Erythroblast (primary cell): ENCODE measurements at regions not wholly inside any gene's neighbourhood (a gene's known extent, or its start where the extent isn't known, plus 50 kb on each side); places are given as distances from the start of the nearest gene placed in this dataset.

Source experiments
- DNase-seq, 2 experiments: peaks; one replicate each; lab custom pipeline; 2025; lab: John Stamatoyannopoulos, UW
- GATA1 ChIP-seq: IDR thresholded peaks from 2 replicates; pipeline ENCODE4 v1.6.1; 2011; ENCODE audit warnings: low read depth, mild to moderate bottlenecking, control low read depth, low read length, moderate library complexity
- POLR2A ChIP-seq: IDR thresholded peaks from 2 replicates; pipeline ENCODE4 v1.6.1; 2011; ENCODE audit warnings: mild to moderate bottlenecking, low read length

DNA sequence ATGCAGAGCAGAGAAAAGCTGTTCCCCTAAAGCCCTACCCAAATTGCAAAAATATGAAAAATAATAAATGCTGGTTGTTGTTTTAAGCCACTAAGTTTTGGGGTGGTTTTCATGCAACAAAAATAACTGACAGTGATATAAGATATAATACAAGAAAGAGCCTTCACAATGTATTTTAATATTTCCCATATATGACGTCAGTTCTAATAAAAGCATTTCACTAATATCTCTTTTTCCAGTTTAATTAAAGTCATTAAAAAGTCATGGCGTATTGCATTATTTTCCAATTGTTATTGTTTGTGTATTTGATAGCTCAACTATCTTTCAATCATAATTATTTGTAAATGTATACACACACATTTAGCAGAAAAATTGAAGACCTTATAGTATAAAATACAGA is 134.7 kb upstream of the EPHA7 start:
- DNase-seq = no peak
- TF ChIP-seq GATA1 (no peak), POLR2A (no peak)

DNA sequence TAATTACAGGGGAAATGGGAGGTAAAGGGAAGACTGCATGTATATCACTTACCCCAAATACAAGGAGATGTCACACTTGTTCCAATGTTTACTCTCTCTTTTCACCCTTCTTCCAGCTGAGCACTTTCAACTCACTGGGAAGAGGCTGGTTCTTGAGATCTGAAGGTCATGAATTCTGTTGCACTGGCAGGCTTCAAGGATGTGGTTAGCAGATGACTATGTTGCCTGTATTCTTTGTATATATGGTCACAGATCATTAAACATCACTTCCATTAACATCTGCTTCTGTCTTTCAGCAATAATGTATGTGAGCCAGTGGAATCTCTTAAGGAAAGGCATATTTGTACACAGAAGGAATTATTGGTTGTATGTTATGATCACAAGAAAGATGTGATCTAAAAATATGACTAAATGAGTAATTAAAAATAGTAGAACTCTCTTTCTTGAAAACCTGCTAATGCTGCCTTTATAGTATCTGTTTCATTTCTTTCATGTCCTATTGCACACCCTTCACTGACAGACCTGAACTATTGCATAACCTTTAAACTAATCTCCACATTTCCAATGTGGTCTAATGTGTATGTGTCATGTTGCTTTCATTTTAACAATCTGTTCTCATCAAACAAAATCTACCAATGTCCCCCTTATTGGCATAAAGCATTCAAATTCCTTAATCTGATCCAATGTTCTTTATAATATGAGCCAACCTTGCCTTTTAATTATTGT is 131.4 kb upstream of the EPHA7 start:
- TF ChIP-seq GATA1 (no peak), POLR2A (no peak)
- no peak for DNase-seq

GRCh38 chr6:93549868-93550267 is 130.5 kb upstream of the EPHA7 start:
- DNase-seq = no peak
- TF ChIP-seq POLR2A (no peak), GATA1 (no peak)

DNA sequence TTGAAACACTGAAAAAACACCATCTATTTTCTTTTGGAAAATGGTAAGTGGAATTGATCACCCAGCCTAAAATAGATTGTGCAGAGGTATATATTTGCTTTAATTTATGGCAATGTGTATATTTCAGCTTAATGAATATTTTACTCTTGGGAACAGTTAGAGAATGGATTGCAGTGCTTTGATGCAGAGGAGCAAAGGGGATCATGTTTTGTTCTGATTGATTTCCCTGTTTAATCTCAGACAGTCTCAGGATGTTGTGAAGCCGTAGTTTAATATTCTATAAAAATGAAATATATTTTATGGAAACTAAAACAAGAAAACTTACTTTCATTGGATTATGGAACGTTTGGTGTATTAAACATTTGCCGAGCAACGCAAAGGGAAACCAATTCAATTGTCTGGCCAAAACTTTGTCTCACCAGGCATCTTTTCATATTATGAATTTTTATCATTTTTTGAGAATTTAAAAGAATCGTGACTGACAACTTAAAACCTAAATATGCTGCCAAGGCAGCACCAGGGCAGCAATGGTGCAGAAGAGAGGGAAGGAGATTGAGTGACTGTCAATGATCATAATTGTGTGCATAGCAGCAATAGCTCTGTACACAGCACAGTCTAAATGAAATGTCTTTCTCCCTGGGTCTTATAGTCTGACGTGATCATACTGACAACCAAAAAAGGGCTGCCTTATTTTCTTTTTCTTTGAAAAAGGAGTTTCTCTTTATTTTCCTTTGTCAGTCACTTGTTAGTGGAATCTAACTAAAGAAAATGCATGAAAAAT is 105.5 kb upstream of the EPHA7 start:
- TF ChIP-seq GATA1 = no peak
- no peak for TF ChIP-seq POLR2A
- no peak for DNase-seq

DNA sequence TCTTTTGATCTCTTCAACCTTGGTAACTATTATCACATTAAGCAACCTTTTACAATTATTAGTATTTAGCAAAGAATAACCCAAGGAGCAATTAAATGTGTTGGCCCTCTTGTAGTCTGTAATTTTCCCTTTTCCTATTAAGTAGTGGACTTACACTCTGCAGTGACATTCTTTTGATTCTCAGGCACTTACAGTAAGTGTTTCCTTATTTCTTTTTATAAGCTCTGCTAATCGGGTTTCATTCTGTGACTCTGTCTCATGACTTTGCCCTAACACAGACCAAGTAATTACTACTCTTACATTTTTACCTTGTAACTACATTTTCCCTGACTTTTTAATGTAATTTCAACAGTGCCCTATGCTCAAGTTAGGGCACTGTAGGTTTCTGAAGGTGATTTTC is 104.0 kb upstream of the EPHA7 start:
- no peak for TF ChIP-seq POLR2A
- no peak for TF ChIP-seq GATA1
- no peak for DNase-seq

- TF ChIP-seq GATA1 = no peak
- TF ChIP-seq POLR2A = no peak
- DNase-seq = no peak
Measured at GRCh38 chr6:93516441-93516840, 97.1 kb upstream of the EPHA7 start.

DNA sequence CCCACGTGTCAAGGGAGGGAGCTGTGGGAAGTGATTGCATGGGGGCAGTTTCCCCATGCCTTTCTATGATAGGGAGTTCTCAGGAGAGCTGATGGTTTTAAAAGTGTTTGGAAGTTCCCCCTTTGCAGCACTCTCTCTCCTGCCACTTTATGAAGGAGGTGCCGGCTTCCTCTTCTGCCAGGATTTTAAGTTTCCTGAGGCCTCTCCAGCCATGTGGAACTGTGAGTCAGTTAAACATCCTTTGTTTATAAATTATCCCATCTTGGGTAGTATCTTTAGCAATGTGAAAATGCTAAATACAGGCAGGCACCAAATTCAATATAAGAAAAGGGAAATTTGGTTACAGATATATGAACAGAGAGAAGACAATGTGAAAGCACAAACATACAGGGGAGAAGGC is 96.4 kb upstream of the EPHA7 start:
- no peak for DNase-seq
- TF ChIP-seq GATA1 = no peak
- TF ChIP-seq POLR2A = no peak

GRCh38 chr6:93498713-93499112 is 79.4 kb upstream of the EPHA7 start:
- TF ChIP-seq POLR2A (no peak), GATA1 (no peak)
- no peak for DNase-seq

- TF ChIP-seq POLR2A = no peak
- no peak for TF ChIP-seq GATA1
- no peak for DNase-seq
Measured at GRCh38 chr6:93496548-93496947, 77.2 kb upstream of the EPHA7 start.

DNA sequence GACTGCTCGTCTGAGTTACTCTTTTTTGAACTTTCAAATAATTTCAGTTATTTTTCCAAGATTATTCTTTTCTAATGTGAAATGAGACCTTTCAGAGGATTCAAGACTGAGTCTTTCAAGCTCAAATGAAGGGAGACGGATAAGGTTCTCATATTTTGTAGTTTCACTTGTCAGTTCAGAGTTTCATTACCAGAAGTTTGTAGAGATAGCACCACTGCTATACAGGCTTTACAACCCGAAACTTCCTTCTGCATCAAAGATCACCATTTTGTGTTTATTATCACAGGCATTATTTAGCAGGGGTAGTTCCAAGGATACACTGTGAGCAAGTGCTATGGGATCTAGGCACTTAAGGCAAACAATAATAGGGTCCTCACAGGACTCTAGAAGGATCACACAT is 74.7 kb upstream of the EPHA7 start:
- no peak for TF ChIP-seq GATA1
- no peak for TF ChIP-seq POLR2A
- no peak for DNase-seq

DNA sequence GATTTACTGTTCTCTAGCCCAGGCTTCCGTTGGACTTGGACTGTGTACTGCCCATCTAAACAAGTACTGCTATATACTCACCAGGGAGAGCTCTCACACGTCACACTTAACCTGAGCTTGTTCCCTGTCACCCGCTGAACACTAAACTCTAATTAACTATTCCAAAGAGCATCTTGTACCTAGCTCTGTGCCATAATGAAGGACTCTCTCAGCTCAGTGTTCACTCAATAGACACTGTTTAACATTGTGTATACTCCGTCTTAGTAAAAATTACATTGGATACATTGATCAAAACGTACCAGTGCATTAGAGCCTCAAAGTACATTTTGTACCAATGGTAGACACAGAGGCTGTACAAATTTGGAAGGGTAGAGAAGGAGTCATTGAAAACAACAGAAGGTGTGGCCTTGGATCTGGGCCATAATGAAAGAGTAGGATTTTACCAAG is 55.4 kb upstream of the EPHA7 start:
- no peak for DNase-seq
- TF ChIP-seq POLR2A (no peak), GATA1 (no peak)

DNA sequence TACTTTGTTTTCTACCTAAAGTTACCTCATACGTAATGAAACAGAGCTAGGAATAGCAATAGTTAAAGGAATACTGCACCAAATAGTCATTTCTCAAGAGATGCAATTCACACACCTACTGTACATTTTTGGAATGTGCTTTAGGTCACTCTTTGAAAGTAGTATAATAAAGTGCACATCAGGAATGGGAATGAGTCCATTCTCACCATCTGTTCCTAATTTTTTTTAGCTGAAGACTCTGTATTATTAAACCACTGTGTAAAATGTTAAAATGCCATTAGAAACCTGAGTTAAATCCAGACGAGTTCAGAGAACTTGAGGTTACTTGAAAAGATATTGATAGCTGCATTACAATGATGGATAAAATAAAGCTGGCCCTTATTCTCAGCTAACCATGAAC is 51.9 kb upstream of the EPHA7 start:
- no peak for TF ChIP-seq POLR2A
- TF ChIP-seq GATA1 = no peak
- no peak for DNase-seq
